HepG2 (cell line): ENCODE measurements at regions not wholly inside any gene's neighbourhood (a gene's known extent, or its start where the extent isn't known, plus 50 kb on each side); places are given as distances from the start of the nearest gene placed in this dataset.

Experiments used
- EP300 ChIP-seq, 3 experiments: sonication (generic) in 1 of 3; formaldehyde crosslinking in 1 of 3; IDR thresholded peaks; 2 replicates each; pipeline versions ENCODE4 v1.5.1 to v1.6.1; 2011 to 2020; ENCODE audit warnings: low read depth in 2 of 3, low read length in 2 of 3, borderline replicate concordance in 1 of 3, improper control_type of control experiment in 1 of 3, mild to moderate bottlenecking in 1 of 3, missing genetic modification reagents in 1 of 3, moderate library complexity in 1 of 3
- FOXA3 ChIP-seq: IDR thresholded peaks from 2 replicates; pipeline ENCODE4 v1.6.1; 2016; ENCODE audit warnings: missing genetic modification reagents, missing compliant biosample characterization
- JUNB ChIP-seq: sonication (generic); formaldehyde crosslinking; IDR thresholded peaks from 2 replicates; pipeline ENCODE4 v1.8.0; 2022; ENCODE audit warnings: missing genetic modification reagents, mild to moderate bottlenecking, borderline replicate concordance
- PHF8 ChIP-seq: sonication (generic); formaldehyde crosslinking; IDR thresholded peaks from 2 replicates; pipeline ENCODE4 v1.5.0; 2020; ENCODE audit warnings: missing genetic modification reagents
- YY1 ChIP-seq: IDR thresholded peaks from 2 replicates; pipeline ENCODE4 v1.6.1; 2011; ENCODE audit warnings: low read length, low read depth, moderate library complexity, mild to moderate bottlenecking; ENCODE audit not compliant: insufficient read depth, insufficient replicate concordance
- ZNF629 ChIP-seq: sonication (generic); formaldehyde crosslinking; conservative IDR thresholded peaks from 2 replicates; pipeline ENCODE4 v1.5.0; 2020; ENCODE audit warnings: missing genetic modification reagents
- ZNF776 ChIP-seq: sonication (generic); formaldehyde crosslinking; IDR thresholded peaks from 2 replicates; pipeline ENCODE4 v1.4.0; 2020; ENCODE audit warnings: mild to moderate bottlenecking, missing genetic modification reagents
- ZNF850 ChIP-seq: sonication (generic); formaldehyde crosslinking; conservative IDR thresholded peaks from 2 replicates; pipeline ENCODE4 v1.9.0; 2021; ENCODE audit warnings: mild to moderate bottlenecking, missing genetic modification reagents
- TF ChIP-seq, protein P1 (sequence below): IDR thresholded peaks from 2 replicates; pipeline ENCODE4 v1.6.1; 2016; ENCODE audit warnings: low read depth, missing genetic modification reagents, missing compliant biosample characterization
- TF ChIP-seq, protein P2 (sequence below): sonication (generic); formaldehyde crosslinking; IDR thresholded peaks from 2 replicates; pipeline ENCODE4 v1.4.0; 2020; ENCODE audit warnings: missing genetic modification reagents, borderline replicate concordance
- TF ChIP-seq, protein P3 (sequence below): IDR thresholded peaks from 2 replicates; pipeline ENCODE4 v1.6.1; 2012; ENCODE audit warnings: inconsistent platforms

DNA sequence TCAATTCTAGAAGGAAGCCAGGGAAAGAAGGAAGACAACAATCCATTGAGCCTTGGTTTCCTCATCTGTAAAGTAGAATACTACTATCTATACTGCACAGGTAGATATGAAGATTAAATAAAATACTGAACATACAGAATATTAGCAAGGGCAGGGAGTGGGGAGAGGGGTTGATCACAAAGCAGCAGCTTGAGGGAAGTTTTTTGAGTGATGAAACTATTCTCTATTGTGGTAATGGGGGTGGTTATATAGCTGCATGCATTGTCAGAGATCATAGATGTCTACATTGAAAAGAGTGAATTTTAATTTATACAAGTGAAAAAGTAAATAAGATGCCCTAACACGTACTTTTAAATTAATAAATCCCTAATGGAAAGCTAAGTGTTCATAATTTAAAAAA lies 242.6 kb upstream of the LRTM1 start:
- TF ChIP-seq PHF8 (CRISPR knock-in tag): no peak
- no peak for TF ChIP-seq EP300 (IDR thresholded peaks at IDR 0.05; ENCODE audit: low read depth in 2 of 2, low read length in 2 of 2)
- TF ChIP-seq EP300 (CRISPR knock-in tag; IDR thresholded peaks at IDR 0.05; ENCODE audit: borderline replicate concordance): no peak
- no peak for TF ChIP-seq JUNB (CRISPR knock-in tag)
- no peak for TF ChIP-seq FOXA3 (CRISPR knock-in tag)
- TF ChIP-seq ZNF629 (CRISPR knock-in tag): no peak
- TF ChIP-seq, protein P1, sequence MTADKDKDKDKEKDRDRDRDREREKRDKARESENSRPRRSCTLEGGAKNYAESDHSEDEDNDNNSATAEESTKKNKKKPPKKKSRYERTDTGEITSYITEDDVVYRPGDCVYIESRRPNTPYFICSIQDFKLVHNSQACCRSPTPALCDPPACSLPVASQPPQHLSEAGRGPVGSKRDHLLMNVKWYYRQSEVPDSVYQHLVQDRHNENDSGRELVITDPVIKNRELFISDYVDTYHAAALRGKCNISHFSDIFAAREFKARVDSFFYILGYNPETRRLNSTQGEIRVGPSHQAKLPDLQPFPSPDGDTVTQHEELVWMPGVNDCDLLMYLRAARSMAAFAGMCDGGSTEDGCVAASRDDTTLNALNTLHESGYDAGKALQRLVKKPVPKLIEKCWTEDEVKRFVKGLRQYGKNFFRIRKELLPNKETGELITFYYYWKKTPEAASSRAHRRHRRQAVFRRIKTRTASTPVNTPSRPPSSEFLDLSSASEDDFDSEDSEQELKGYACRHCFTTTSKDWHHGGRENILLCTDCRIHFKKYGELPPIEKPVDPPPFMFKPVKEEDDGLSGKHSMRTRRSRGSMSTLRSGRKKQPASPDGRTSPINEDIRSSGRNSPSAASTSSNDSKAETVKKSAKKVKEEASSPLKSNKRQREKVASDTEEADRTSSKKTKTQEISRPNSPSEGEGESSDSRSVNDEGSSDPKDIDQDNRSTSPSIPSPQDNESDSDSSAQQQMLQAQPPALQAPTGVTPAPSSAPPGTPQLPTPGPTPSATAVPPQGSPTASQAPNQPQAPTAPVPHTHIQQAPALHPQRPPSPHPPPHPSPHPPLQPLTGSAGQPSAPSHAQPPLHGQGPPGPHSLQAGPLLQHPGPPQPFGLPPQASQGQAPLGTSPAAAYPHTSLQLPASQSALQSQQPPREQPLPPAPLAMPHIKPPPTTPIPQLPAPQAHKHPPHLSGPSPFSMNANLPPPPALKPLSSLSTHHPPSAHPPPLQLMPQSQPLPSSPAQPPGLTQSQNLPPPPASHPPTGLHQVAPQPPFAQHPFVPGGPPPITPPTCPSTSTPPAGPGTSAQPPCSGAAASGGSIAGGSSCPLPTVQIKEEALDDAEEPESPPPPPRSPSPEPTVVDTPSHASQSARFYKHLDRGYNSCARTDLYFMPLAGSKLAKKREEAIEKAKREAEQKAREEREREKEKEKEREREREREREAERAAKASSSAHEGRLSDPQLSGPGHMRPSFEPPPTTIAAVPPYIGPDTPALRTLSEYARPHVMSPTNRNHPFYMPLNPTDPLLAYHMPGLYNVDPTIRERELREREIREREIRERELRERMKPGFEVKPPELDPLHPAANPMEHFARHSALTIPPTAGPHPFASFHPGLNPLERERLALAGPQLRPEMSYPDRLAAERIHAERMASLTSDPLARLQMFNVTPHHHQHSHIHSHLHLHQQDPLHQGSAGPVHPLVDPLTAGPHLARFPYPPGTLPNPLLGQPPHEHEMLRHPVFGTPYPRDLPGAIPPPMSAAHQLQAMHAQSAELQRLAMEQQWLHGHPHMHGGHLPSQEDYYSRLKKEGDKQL (CRISPR knock-in tag): no peak
- no peak for TF ChIP-seq ZNF776 (CRISPR knock-in tag)
- TF ChIP-seq, protein P2, sequence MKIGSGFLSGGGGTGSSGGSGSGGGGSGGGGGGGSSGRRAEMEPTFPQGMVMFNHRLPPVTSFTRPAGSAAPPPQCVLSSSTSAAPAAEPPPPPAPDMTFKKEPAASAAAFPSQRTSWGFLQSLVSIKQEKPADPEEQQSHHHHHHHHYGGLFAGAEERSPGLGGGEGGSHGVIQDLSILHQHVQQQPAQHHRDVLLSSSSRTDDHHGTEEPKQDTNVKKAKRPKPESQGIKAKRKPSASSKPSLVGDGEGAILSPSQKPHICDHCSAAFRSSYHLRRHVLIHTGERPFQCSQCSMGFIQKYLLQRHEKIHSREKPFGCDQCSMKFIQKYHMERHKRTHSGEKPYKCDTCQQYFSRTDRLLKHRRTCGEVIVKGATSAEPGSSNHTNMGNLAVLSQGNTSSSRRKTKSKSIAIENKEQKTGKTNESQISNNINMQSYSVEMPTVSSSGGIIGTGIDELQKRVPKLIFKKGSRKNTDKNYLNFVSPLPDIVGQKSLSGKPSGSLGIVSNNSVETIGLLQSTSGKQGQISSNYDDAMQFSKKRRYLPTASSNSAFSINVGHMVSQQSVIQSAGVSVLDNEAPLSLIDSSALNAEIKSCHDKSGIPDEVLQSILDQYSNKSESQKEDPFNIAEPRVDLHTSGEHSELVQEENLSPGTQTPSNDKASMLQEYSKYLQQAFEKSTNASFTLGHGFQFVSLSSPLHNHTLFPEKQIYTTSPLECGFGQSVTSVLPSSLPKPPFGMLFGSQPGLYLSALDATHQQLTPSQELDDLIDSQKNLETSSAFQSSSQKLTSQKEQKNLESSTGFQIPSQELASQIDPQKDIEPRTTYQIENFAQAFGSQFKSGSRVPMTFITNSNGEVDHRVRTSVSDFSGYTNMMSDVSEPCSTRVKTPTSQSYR (CRISPR knock-in tag): no peak
- TF ChIP-seq, protein P3, sequence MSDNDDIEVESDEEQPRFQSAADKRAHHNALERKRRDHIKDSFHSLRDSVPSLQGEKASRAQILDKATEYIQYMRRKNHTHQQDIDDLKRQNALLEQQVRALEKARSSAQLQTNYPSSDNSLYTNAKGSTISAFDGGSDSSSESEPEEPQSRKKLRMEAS: no peak
- no peak for TF ChIP-seq ZNF850 (CRISPR knock-in tag)
- TF ChIP-seq YY1: no peak
